ENCODE measurements at regions not wholly inside any gene's neighbourhood (a gene's known extent, or its start where the extent isn't known, plus 50 kb on each side); places are given as distances from the start of the nearest gene placed in this dataset.

GRCh38 chr21:16956824-16957223, 556.0 kb upstream of the CXADR start:
- no peak for DNase-seq (ENCODE audit: low read depth)
- no peak overlapping the region for H3K4me3 ChIP-seq (ENCODE audit: low read depth, low read length)
- no peak for TF ChIP-seq CTCF (IDR thresholded peaks at IDR 0.05; ENCODE audit: insufficient read depth, low read depth, low read length, missing control alignments)

- no peak for TF ChIP-seq CTCF (IDR thresholded peaks at IDR 0.05; ENCODE audit: insufficient read depth, low read depth, low read length, missing control alignments)
- no peak for DNase-seq (ENCODE audit: low read depth)
- no peak overlapping the region for H3K4me3 ChIP-seq (ENCODE audit: low read depth, low read length)
Measured at GRCh38 chr21:16965424-16965823, 547.4 kb upstream of the CXADR start.

- H3K4me3 ChIP-seq (ENCODE audit: low read depth, low read length), result no peak overlapping the region
- no peak for TF ChIP-seq CTCF (IDR thresholded peaks at IDR 0.05; ENCODE audit: insufficient read depth, low read depth, low read length, missing control alignments)
- no peak for DNase-seq (ENCODE audit: low read depth)
Measured at GRCh38 chr21:16968436-16968835, 544.4 kb upstream of the CXADR start.

- DNase-seq (ENCODE audit: low read depth), result no peak
- H3K4me3 ChIP-seq (ENCODE audit: low read depth, low read length), result no peak overlapping the region
- TF ChIP-seq CTCF (IDR thresholded peaks at IDR 0.05; ENCODE audit: insufficient read depth, low read depth, low read length, missing control alignments), result no peak
Measured at GRCh38 chr21:16969636-16970035, 543.2 kb upstream of the CXADR start.

- no peak for TF ChIP-seq CTCF (IDR thresholded peaks at IDR 0.05; ENCODE audit: insufficient read depth, low read depth, low read length, missing control alignments)
- no peak for DNase-seq (ENCODE audit: low read depth)
- H3K4me3 ChIP-seq (ENCODE audit: low read depth, low read length), result no peak overlapping the region
Measured at GRCh38 chr21:16974060-16974459, 538.8 kb upstream of the CXADR start.

GRCh38 chr21:16976193-16976592, 536.6 kb upstream of the CXADR start:
- no peak for TF ChIP-seq CTCF (IDR thresholded peaks at IDR 0.05; ENCODE audit: insufficient read depth, low read depth, low read length, missing control alignments)
- H3K4me3 ChIP-seq (ENCODE audit: low read depth, low read length), result no peak overlapping the region
- DNase-seq (ENCODE audit: low read depth), result no peak

GRCh38 chr21:16978309-16978895, 534.4 kb upstream of the CXADR start:
- TF ChIP-seq CTCF (IDR thresholded peaks at IDR 0.05; ENCODE audit: insufficient read depth, low read depth, low read length, missing control alignments), result no peak
- no peak overlapping the region for H3K4me3 ChIP-seq (ENCODE audit: low read depth, low read length)
- no peak for DNase-seq (ENCODE audit: low read depth)
